ENCODE measurements at regions not wholly inside any gene's neighbourhood (a gene's known extent, or its start where the extent isn't known, plus 50 kb on each side); places are given as distances from the start of the nearest gene placed in this dataset.

DNA sequence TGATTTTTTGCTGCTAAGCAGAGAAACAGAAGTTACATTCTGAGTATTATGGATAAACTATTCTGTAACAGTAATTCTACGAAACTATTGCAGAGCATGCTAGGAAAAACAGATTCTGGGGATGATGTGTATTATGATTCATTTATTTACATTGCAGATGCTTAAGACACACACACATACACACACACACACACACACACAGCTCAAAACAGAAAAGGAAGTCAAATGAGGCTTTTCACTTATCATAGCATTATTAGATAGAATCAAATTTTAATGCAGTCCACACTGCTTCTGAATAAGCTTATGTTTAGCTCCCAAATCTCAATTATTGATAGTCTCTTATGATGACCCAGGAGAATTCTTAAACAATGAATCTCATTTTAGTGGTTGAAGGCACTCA, 307.2 kb downstream of the HGF start:
- Histone ChIP-seq H3K9me3 (ENCODE audit: control insufficient read depth, insufficient read depth, low read depth, low read length) (no peaks in the 10 kb centered on the region), H3K4me1 (ENCODE audit: control insufficient read depth, extremely low read depth, insufficient read depth, low read length) (peaks cover 6% of the 10 kb centered on the region), H3K79me2 (ENCODE audit: control insufficient read depth, insufficient read depth, low read length) (no peaks in the 10 kb centered on the region), H3K4me2 (ENCODE audit: extremely low read depth, insufficient read depth, low read length) (peak overlapping the region; percentile 33), H2AFZ (ENCODE audit: low read length) (no peak overlapping the region), H4K20me1 (ENCODE audit: control insufficient read depth, extremely low read depth, insufficient read depth, low read length) (no peaks in the 10 kb centered on the region), H3K9ac (ENCODE audit: insufficient read depth, low read length) (no peak overlapping the region), H3K27ac (ENCODE audit: insufficient read depth, low read length) (no peak overlapping the region), H3K27me3 (ENCODE audit: control insufficient read depth, insufficient read depth, low read length) (no peaks in the 10 kb centered on the region), H3K36me3 (ENCODE audit: control insufficient read depth, insufficient read depth, low read length) (no peaks in the 10 kb centered on the region), H3K4me3 (replicated peaks in 1 of 4; ENCODE audit: control extremely low read depth in 1 of 4, insufficient read depth in 1 of 4, low read depth in 3 of 4, low read length in 4 of 4) (no peak overlapping the region)
- no peak for TF ChIP-seq EZH2 (IDR thresholded peaks at IDR 0.05; ENCODE audit: low read length, missing control alignments)
- TF ChIP-seq, protein P1, sequence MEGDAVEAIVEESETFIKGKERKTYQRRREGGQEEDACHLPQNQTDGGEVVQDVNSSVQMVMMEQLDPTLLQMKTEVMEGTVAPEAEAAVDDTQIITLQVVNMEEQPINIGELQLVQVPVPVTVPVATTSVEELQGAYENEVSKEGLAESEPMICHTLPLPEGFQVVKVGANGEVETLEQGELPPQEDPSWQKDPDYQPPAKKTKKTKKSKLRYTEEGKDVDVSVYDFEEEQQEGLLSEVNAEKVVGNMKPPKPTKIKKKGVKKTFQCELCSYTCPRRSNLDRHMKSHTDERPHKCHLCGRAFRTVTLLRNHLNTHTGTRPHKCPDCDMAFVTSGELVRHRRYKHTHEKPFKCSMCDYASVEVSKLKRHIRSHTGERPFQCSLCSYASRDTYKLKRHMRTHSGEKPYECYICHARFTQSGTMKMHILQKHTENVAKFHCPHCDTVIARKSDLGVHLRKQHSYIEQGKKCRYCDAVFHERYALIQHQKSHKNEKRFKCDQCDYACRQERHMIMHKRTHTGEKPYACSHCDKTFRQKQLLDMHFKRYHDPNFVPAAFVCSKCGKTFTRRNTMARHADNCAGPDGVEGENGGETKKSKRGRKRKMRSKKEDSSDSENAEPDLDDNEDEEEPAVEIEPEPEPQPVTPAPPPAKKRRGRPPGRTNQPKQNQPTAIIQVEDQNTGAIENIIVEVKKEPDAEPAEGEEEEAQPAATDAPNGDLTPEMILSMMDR (conservative IDR thresholded peaks at IDR 0.05 in 1 of 2, IDR thresholded peaks at IDR 0.05 in 1 of 2; ENCODE audit: low read depth in 1 of 2, low read length in 2 of 2) = no peak
- peak; percentile 69 to 78 for DNase-seq (ENCODE audit: low read depth in 2 of 2)

- no peak for DNase-seq (ENCODE audit: low read depth in 2 of 2)
- H3K36me3 ChIP-seq (ENCODE audit: control insufficient read depth, insufficient read depth, low read length) = no peaks in the 10 kb centered on the region
- H3K9ac ChIP-seq (ENCODE audit: insufficient read depth, low read length) = no peak overlapping the region
- H3K4me2 ChIP-seq (ENCODE audit: extremely low read depth, insufficient read depth, low read length) = no peak overlapping the region
- no peak overlapping the region for H3K27ac ChIP-seq (ENCODE audit: insufficient read depth, low read length)
- no peaks in the 10 kb centered on the region for H3K9me3 ChIP-seq (ENCODE audit: control insufficient read depth, insufficient read depth, low read depth, low read length)
- no peak overlapping the region for H2AFZ ChIP-seq (ENCODE audit: low read length)
- H3K27me3 ChIP-seq (ENCODE audit: control insufficient read depth, insufficient read depth, low read length) = no peaks in the 10 kb centered on the region
- H3K4me3 ChIP-seq (replicated peaks in 1 of 4; ENCODE audit: control extremely low read depth in 1 of 4, insufficient read depth in 1 of 4, low read depth in 3 of 4, low read length in 4 of 4) = no peak overlapping the region
- TF ChIP-seq, protein P1 (conservative IDR thresholded peaks at IDR 0.05 in 1 of 2, IDR thresholded peaks at IDR 0.05 in 1 of 2; ENCODE audit: low read depth in 1 of 2, low read length in 2 of 2) = no peak
- no peak for TF ChIP-seq EZH2 (IDR thresholded peaks at IDR 0.05; ENCODE audit: low read length, missing control alignments)
- H4K20me1 ChIP-seq (ENCODE audit: control insufficient read depth, extremely low read depth, insufficient read depth, low read length) = no peaks in the 10 kb centered on the region
- H3K4me1 ChIP-seq (ENCODE audit: control insufficient read depth, extremely low read depth, insufficient read depth, low read length) = peaks cover 6% of the 10 kb centered on the region
- H3K79me2 ChIP-seq (ENCODE audit: control insufficient read depth, insufficient read depth, low read length) = no peaks in the 10 kb centered on the region
These were observed 309.4 kb downstream of the HGF start for GRCh38 chr7:81460250-81461045.

DNA sequence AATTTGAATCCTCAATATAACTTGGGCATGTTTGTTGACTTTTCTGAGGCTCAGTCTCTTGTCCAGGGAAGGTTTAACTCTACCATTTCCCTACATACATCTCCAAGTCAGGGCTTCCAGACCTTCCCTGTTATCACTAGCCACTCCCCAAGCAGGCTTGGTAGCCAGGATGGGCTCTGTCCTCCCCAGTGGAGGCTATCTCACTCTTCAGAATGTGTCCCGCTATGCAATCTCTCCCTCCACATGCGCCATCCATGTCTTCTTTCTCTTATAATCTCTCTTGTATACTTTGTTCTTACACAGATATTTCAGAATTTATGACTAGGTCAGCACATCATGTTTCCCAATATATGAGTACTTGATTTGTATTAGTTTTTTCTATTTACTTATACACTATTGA, 310.4 kb downstream of the HGF start:
- H3K27ac ChIP-seq (ENCODE audit: insufficient read depth, low read length) = no peak overlapping the region
- no peaks in the 10 kb centered on the region for H3K9me3 ChIP-seq (ENCODE audit: control insufficient read depth, insufficient read depth, low read depth, low read length)
- no peak for TF ChIP-seq EZH2 (IDR thresholded peaks at IDR 0.05; ENCODE audit: low read length, missing control alignments)
- TF ChIP-seq, protein P1 (conservative IDR thresholded peaks at IDR 0.05 in 1 of 2, IDR thresholded peaks at IDR 0.05 in 1 of 2; ENCODE audit: low read depth in 1 of 2, low read length in 2 of 2) = no peak
- H2AFZ ChIP-seq (ENCODE audit: low read length) = no peak overlapping the region
- no peak overlapping the region for H3K4me2 ChIP-seq (ENCODE audit: extremely low read depth, insufficient read depth, low read length)
- H3K9ac ChIP-seq (ENCODE audit: insufficient read depth, low read length) = no peak overlapping the region
- no peaks in the 10 kb centered on the region for H3K36me3 ChIP-seq (ENCODE audit: control insufficient read depth, insufficient read depth, low read length)
- no peaks in the 10 kb centered on the region for H4K20me1 ChIP-seq (ENCODE audit: control insufficient read depth, extremely low read depth, insufficient read depth, low read length)
- H3K4me1 ChIP-seq (ENCODE audit: control insufficient read depth, extremely low read depth, insufficient read depth, low read length) = peaks cover 6% of the 10 kb centered on the region
- H3K4me3 ChIP-seq (replicated peaks in 1 of 4; ENCODE audit: control extremely low read depth in 1 of 4, insufficient read depth in 1 of 4, low read depth in 3 of 4, low read length in 4 of 4) = no peak overlapping the region
- no peak for DNase-seq (ENCODE audit: low read depth in 2 of 2)
- H3K27me3 ChIP-seq (ENCODE audit: control insufficient read depth, insufficient read depth, low read length) = no peaks in the 10 kb centered on the region
- H3K79me2 ChIP-seq (ENCODE audit: control insufficient read depth, insufficient read depth, low read length) = no peaks in the 10 kb centered on the region

Measured in fibroblast of lung (primary cell).